AG20443 (cell line): ENCODE measurements at regions not wholly inside any gene's neighbourhood (a gene's known extent, or its start where the extent isn't known, plus 50 kb on each side); places are given as distances from the start of the nearest gene placed in this dataset.

Source experiments
- DNase-seq: peaks from one replicate; pipeline ENCODE4 v3.0.0; 2012; ENCODE audit warnings: low spot score, mixed read lengths

DNA sequence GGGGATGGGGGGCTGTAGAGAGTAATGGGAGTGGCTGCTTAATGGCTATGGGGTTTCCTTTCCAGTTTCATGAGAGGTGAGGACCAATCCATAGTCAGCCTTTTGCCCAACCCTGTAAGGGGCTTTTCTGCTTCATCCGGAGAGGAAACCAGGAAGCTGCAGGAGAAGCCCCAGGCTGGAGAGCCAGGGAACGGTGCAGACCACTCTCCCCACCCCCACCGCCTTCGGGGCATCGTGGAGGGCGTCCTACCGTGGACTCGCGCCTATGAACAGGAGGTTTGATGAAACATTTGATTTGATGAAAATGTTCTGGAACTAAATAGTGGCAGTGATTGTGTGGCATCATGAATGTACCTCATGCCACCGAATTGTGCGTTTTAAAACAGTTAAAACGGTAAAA lies 204.3 kb upstream of the DIO3 start:
- no peak for DNase-seq

DNA sequence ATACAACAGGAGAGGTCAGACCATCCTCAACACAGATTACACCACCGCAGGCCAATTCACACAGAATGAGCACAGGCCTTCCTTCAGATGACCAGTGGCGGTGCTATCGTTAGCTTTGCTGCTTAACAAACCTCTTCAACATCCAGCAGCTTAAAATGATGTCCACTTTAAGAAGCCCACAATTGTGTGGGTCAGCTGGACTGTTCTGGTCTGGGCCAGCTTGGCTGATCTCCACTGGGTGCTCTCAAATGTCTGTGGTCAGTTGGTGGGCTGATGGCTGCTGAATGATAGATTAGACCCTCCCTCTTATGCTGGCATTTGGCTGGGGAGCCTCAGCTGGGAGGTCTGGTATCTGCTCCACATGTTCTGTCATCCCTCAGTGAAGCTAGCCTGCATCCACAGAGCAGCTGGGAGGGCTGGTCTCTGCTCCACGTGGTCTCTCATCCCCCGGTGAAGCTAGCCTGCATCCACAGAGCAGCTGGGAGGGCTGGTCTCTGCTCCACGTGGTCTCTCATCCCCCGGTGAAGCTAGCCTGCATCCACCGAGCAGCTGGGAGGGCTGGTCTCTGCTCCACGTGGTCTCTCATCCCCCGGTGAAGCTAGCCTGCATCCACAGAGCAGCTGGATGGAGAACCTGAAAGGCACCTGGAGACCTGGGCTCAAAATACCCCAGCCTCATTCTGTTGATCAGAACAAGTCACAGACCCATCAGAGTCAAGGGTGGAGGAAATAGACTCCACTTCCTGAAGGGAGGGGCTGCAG lies 203.6 kb upstream of the DIO3 start:
- no peak for DNase-seq

GRCh38 chr14:101358320-101359125 lies 202.8 kb upstream of the DIO3 start:
- DNase-seq = no peak

DNA sequence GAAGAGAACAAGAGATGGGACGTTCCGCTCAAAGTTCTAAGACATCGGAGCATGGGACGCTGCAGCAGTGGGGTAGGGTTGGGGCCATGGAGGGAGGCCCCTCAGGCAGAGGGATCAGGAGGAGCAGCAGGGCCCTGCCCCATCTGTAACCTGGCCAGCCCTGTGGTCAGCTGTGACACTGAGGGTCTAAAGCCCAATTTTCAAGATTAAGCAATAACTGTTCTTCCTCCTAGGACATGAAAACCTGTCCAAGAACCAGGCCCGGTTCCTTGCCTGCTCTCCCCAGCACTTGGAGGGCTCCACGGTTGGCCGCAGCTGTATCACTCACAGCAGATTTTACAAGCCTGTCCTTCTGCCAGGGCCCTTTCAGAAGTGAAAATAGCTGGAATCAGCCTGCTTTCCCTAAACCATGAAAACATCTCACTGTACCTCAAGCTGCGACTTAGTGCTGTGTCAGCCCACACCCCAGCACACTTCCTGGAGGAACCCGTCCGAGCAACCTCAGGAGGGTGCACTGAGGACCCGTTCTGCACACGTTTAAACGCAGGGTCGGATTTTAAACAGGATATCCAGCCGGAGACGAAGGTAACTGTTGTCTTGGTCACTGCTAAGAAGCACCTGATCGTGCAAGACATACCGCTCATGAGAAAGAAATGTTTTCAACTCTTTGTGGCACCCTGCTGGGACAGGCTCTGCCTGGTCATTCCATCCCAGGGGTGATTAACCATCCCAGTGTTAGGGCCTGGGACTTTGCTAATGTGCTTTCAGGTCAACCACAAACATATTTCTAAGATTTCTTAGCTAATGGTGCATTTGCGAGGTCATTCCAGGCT lies 201.9 kb upstream of the DIO3 start:
- DNase-seq = no peak

GRCh38 chr14:101360054-101360911 lies 201.0 kb upstream of the DIO3 start:
- DNase-seq = no peak

DNA sequence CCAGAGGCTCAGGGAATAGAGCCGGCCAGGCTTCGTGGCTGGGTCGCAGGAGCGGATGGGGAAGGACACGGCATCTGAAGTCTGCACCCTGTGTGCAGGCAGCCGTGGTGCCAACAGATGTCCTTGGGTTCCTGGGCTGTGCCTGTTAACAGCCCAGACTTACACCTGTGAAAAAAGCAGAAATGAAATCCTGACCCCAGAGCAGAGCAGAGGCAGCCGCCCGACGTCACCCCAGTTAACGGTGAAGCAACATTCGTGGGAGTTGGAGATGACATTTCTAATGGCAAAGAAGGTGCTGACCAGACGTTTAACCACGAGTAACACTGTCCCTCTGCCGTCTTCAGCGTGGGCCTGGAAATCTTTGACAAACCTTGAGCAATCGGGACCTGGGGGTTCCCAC lies 200.3 kb upstream of the DIO3 start:
- DNase-seq = no peak

GRCh38 chr14:101361451-101362433 lies 199.6 kb upstream of the DIO3 start:
- no peak for DNase-seq

DNA sequence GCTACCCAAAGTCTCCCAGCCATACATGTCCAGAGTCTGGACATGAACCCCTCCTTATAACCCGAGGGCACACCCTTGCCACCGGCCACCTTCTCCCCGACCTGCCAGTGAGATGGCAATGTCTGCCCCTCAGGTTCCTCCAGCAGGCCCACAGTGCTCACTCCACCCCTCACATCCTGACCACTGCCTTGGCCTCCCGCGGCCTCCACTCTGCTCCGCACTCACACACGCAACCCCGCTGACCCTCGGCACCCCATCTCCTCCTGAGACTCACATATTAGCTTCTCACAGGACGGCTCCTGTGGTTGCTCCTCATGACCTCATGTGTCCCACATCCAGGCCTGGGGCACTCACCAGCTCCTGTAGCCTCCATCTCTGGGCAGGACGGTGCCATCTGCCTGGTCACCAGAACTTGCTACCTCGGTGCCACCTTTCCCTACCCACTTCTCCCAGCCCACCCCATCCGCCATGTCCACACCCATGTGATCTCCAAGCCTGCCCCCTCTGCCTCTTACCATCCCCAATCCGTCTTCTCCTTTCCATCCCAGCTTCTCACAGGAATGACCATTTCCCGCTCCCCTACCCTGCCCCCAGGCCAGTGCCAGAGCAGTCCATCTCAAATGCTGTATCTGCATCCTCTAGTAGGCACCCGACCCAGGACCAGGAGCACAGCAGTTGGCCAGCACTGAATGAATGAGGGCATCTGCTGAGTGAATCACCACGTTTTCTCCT lies 198.6 kb upstream of the DIO3 start:
- no peak for DNase-seq

DNA sequence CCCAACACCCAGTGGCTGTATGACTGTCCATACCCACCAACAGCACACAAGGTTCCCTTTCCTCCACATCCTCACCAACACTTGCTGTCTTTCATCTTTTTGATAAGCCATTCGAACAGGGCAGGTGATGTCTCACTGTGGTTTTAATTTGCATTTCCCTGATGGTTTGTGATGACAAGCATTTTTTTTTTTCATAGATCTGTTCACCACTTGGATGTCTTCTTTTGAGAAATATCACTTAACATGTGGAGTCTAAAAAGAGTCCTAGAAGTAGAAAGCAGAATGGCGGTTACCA lies 198.1 kb upstream of the DIO3 start:
- DNase-seq = no peak

DNA sequence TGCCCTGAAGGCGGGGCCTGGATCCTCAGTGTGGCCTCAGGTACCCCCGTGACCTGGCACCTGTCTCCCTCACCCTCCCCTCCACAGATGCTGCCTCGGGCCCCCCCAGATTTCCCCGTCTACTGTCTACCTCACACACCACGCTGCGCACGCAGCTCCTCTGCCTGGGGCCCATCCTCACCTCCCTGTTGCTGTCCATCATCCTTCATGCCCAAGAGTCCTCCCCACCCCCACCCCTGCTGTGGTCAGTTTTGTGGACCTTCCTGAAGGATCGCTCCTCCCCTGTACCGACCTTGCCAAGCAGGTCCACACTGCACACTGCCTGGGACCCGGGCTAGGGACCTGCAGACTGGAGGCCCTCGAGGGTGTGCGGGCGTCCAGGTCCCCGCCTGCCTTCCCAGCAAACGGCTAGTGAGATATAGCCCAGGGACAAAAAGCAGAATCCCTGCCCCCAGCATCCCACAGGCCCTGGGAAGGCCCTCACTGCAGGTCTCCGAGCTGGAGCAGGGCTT lies 197.4 kb upstream of the DIO3 start:
- DNase-seq = no peak

DNA sequence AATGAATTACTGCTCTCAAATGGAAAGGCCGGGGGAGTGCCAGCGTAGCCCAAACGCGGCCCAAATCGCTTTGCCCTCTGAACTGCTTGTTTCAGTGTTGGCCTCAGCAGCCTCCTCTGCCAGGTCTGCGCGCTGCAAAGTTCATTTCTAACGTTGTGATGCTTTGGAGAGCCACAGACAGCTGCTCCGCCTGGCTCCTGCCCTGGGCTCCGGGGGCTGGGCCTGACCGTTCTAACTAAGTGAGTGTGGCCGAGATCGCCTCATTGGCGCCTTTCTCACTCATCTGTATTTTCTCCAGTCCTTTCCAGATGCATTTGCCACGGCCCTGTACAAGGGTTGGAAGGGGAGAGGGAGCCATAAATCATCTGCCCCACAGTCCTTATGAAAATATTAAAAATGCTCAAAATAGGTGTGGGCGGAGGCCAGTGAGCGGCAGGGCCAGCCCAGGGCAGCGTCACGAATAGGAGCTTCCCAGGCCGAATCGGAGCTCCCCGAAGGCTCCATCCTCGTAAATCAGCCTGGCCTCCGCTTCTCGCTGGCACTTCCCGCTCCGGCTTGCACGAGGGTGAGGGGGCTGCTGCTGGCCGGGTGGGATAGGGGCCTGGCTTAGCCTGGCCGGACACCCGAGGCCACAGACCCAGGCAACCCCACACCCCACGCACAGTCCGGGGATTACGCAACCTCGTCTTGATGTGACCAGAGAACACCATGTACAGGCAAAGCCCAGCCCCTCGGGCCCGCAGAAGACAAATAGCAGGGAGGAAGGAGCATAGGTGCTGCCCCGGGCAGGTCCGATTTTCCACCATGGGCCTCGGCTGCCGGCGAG lies 196.6 kb upstream of the DIO3 start:
- no peak for DNase-seq

DNA sequence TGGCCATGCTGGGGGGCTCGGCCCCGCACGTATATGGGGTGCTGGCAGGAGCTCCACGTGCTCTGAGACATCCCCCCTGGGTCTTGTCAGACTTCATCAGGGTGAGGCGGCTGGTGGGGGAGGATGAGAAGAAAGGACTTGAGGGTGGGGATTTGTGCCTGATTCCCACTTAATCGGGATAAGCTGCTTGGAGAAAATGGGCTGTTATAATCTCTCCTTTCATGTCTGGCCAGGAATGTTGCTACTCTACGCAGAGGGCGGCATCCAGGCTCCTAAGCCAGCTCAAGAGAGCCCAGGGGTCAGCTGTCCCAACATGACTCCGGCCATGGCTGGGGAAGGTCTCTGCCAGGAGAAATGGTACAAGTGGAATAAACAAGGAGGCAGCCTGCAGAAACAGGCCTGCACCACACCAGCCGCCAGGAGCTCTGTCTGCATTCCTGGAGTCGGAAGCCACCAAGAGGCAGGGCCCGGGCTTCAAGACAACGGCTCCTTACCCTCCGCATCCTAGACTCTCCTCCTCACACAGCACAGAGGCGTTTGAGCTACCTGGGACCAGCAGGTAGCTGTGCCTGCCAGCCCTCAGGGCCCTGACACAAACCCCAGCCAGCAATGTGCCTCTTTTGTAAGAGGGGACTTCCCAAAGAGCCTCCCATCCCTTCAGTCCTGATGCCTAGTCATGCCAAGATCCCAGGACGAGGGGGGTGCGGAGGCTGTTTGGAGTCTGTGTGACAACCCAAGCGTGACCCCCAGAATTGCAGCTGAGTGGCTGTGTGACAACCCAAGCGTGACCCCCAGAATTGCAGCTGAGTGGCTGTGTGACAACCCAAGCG lies 195.8 kb upstream of the DIO3 start:
- peak; percentile 8 for DNase-seq

DNA sequence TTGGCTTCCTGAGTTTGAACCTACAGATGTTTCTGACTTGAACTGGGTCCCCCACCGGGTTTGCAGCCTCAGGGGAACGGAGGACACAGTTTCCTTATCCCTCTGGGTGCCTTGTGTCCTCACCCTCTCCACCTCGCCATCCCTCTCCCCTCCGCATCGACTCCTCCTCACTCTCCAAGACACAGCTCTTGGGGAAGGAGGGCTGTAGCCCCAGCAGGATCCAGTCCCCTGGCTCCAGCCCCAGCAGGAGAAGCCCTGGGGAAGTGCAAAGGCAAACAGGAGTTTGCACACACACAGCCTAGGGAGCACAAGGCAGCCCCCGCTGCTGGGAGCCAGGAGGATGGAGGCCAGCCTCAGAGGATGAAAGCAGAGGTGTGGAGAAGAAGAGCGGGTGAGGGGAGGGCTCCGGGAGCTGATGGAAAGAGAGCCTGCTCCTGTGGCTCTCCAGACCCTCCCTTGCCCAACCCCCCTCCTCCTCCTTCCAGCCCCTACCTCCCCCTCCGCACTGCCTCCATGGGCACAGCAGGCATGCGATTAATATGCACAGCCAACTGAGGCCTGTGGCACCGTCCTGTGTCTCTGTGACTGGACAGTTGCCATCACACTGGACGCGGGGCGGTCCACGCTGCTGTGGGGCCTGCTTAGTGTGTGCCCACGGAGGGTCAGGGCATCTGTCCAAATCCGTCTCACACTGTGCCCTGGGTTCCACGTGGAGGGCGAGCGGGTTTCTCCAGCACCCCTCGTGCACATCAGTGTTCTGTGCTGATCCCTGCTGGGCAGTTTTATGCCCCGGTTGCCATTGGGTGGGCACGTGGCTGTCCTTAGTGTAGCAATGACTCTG lies 193.7 kb upstream of the DIO3 start:
- DNase-seq = no peak

DNA sequence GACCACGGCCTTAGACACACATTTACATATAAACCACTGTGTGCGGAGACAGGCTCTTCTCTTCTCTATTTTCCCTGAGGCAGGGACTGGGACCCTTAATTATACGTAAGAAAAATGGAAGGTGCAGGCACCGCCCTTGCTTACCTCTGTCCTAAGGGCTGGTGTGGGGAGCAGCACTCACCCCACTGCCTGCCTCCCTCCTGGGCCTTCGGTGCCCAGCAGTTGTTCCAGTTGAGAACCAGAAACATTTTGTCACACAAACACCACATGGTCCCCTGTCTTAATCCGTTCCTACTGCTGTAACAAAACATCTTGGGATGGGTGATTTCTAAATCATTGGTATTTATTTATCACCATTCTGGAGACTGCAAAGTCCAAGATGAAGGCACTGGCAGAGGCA lies 192.7 kb upstream of the DIO3 start:
- DNase-seq = no peak

DNA sequence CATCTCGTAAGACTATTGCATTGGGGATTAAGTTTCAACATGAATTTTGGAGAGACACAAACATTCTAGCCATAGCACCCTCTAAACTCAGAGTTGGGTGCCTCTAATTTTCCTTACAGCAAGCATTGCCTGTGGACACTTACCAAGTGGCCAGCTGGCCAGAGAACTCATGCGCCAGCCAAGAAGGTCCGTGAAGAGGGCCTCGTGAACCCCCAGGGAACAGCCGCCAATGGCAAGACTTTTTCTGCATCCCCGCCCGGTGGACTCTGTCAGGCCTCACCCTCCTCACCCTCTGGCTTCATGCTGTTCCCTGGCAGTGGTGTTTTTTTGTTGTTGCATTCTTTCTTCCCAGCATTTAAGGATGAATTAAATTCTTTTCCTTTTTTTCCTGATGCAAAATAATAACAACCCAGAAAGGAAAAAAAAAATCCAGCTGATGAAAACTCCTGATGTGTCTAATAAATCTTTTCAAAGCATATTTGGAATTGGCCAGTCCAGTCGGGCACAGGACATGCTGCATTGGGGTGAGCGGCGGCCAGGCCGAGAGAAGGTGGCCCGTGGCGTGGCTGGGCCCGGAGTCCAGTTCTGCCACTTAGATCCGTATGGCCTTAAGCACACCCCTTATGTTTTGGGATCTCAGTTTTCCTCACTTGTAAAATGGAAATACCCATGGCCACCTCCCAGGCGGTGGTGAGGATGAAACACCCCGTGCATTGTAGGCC lies 191.9 kb upstream of the DIO3 start:
- DNase-seq = no peak

DNA sequence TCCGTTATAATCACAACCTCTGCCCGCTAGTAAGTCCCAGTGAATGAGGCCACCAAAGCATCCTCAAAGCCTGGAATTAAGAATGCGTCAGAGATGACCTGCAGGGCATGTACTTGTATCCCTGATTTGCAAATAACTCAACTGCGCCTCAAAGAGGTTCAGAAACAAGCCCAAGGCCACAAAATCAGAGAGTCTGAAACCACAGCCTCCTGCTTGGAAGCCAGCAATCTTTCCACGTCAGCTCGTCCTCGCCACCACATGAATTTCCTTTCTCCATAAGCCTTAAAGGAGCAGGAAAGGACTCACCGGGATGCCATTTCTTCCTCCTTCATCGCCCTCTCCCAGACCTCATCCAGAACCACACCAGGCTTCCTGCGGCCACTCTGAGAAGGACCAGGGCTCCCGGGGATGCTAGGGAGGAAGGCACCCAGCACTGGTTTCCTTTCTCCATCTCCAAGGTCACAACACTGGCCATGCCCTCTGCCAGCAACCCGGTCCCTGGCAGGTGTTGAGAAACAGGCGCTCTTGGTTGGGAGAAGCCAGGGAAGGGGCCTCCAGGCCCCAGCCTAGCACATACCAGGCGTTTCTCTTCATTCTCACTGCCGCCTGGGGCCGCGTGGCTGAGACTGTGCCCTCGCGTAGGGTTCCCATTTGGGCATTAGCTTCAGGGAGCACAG lies 191.2 kb upstream of the DIO3 start:
- no peak for DNase-seq
